ENCODE measurements at regions not wholly inside any gene's neighbourhood (a gene's known extent, or its start where the extent isn't known, plus 50 kb on each side); places are given as distances from the start of the nearest gene placed in this dataset.

DNA sequence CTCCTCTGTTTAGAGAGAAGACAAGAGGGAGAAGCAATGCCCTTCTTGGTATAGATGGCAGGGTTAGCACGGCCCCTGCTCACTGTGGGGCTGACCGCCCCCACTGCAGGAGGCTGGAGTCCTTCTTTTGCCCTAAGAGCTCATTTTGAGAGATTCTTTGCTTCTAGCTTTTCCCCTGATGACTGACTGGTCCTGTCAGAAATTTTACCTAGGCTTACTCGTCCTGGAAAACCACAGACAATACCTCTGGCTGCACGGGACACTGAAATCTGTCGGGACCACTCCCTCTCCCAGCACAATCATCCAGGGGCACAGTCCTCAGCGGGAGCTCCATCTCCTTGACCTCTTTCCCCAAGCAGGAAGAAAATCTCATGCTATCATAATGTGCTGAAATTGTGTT is 143.0 kb upstream of the RGMA start:
- CTCF ChIA-PET: no interaction called here
- POLR2A ChIA-PET: interaction anchor here (0.5 kb wide), 1 partner anchor 101 kb away, joined by 3 read pairs; no protein-coding TSS in a partner anchor
- TF ChIP-seq, protein P1, sequence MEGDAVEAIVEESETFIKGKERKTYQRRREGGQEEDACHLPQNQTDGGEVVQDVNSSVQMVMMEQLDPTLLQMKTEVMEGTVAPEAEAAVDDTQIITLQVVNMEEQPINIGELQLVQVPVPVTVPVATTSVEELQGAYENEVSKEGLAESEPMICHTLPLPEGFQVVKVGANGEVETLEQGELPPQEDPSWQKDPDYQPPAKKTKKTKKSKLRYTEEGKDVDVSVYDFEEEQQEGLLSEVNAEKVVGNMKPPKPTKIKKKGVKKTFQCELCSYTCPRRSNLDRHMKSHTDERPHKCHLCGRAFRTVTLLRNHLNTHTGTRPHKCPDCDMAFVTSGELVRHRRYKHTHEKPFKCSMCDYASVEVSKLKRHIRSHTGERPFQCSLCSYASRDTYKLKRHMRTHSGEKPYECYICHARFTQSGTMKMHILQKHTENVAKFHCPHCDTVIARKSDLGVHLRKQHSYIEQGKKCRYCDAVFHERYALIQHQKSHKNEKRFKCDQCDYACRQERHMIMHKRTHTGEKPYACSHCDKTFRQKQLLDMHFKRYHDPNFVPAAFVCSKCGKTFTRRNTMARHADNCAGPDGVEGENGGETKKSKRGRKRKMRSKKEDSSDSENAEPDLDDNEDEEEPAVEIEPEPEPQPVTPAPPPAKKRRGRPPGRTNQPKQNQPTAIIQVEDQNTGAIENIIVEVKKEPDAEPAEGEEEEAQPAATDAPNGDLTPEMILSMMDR (IDR thresholded peaks at IDR 0.05; ENCODE audit: control extremely low read depth, extremely low read depth, low read depth, missing control alignments): no peak
- no peak for DNase-seq (ENCODE audit: extremely low spot score)

DNA sequence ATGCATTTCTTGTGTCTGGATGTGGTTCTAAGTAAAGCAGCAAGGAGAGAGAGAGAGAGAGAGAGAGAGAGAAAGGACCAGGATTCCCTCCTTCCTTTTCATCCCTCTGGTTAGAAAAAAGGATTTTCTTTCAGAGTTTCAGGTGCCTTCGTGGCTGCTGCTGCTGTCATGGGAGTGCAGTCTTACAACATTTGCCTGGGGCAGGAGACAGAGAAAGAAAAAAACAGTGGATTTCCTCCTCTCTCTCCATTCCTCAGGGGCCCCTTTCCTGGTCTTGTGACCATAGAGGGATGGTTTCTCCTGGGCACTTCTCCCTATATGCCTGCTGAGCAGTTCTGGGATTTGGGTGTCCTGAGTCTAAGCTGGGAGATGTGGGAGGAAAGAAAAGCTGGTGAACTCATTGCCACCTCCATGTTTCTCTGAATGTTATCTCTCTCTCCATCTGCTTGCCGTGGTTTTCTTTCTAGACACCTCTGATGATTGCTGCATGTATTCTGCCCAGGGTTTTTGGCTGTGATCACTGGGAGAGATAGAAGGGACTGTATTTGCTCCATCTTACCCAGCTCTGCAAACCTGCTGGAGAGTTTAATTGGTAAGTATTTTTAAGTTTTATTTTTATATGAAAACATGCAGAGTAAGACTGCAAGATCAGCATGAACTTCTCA is 142.4 kb upstream of the RGMA start:
- no peak for DNase-seq (ENCODE audit: extremely low spot score)
- ChIA-PET POLR2A (interaction anchor here (0.6 kb wide), 1 partner anchor 19 kb away, joined by 4 read pairs; no protein-coding TSS in a partner anchor), CTCF (no interaction called here)
- TF ChIP-seq, protein P1 (IDR thresholded peaks at IDR 0.05; ENCODE audit: control extremely low read depth, extremely low read depth, low read depth, missing control alignments): no peak

DNA sequence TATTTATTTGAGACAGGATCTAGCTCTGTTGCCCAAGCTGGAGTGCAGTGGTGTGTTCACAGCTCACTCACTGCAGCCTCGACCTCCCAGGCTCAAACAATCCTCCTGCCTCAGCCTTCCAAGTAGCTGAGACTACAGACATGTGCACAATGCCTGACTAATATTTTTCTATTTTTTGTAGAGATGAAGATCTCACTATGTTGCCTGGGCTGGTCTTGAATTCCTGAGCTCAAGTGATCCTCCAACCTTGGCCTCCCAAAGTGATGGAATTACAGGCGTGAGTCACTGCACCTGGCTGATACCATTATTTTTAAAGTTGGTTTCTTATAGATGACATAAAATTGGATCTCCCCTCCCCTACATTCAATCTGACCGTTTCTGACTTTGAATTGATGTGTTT is 139.5 kb upstream of the RGMA start:
- POLR2A ChIA-PET: no interaction called here

DNA sequence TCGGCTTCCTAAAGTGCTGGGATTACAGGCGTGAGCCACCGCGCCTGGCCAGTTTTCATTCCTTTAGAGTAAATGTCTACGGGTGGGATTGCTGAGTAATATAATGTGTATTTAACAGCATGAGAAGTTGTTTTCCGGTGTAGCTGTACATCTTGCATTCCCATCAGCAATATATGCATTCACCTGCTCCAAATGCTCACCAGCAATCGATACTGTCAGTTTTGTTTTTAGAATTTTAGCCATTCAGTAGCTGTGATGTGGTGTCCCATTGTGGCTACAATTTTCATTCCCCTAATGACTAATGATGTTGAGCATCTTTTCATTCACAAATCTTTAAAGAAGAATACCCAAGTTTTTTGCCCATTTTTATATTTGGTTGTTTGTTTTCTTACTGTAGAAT is 134.8 kb upstream of the RGMA start:
- ChIA-PET POLR2A (interaction anchor here (0.5 kb wide), 1 partner anchor 949 kb away, joined by 6 read pairs; no protein-coding TSS in a partner anchor), CTCF (no interaction called here)
- TF ChIP-seq, protein P1 (IDR thresholded peaks at IDR 0.05; ENCODE audit: control extremely low read depth, extremely low read depth, low read depth, missing control alignments): no peak
- DNase-seq (ENCODE audit: extremely low spot score): no peak

More for the DNA sequence above, 139.5 kb upstream of the RGMA start:
- TF ChIP-seq, protein P1 (IDR thresholded peaks at IDR 0.05; ENCODE audit: control extremely low read depth, extremely low read depth, low read depth, missing control alignments): no peak
- DNase-seq (ENCODE audit: extremely low spot score): no peak
- CTCF ChIA-PET: no interaction called here

DNA sequence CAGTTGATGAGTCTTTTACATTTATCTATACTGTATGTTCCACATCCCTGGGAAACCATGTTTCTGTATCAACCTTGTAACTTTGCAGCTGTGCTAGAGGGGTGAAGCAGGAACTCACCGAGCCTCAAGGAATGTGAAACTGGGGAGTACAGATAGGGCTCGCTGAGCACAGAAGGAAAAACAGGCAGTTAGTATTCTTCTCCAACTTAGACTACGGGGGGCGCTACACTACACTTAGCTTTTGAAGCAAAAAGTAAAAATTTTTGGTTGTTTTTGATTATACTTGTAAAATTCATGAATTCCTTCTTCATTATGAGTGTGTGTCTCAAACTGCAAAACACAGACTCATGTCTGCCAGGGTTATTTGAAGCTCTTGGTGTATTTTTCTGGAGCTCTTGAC is 132.7 kb upstream of the RGMA start:
- DNase-seq (ENCODE audit: extremely low spot score): no peak
- ChIA-PET POLR2A (no interaction called here), CTCF (interaction anchor here (1.3 kb wide), 1 partner anchor 15 kb away, joined by 4 read pairs; no protein-coding TSS in a partner anchor)
- TF ChIP-seq, protein P1 (IDR thresholded peaks at IDR 0.05; ENCODE audit: control extremely low read depth, extremely low read depth, low read depth, missing control alignments): no peak

DNA sequence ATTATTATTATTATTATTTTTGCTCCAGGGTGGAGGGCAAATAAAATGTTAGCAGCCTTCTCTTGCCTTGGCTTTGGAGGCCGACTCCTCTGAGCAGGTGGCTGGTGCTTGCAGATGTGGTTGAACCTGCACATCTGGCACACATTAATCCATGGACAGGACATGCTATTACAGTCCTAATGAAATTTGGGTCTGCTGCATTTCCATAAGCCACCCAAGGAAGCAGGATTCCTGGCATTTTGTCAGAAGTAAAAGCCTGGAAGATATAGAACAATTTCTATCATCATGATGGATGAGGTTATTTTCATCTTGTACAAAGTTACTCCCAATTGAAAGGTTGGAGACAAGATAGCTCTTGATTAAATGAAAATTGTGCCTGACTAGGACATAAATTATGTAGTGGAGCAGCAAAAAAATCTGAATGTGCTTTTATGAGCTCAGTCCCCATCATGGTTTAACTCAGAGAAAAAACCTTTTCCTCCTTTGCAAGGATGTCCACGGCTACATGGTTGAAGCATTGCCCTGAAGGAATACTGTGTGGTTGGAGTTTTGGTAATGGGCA is 130.9 kb upstream of the RGMA start:
- ChIA-PET POLR2A (no interaction called here), CTCF (interaction anchor here (1.4 kb wide), 1 partner anchor 18 kb away, joined by 3 read pairs; no protein-coding TSS in a partner anchor)
- DNase-seq (ENCODE audit: extremely low spot score): no peak
- TF ChIP-seq, protein P1 (IDR thresholded peaks at IDR 0.05; ENCODE audit: control extremely low read depth, extremely low read depth, low read depth, missing control alignments): no peak

All from GM10248 (cell line).